Esophagus muscularis mucosa (tissue), 4 donors: ENCODE measurements at regions not wholly inside any gene's neighbourhood (a gene's known extent, or its start where the extent isn't known, plus 50 kb on each side); places are given as distances from the start of the nearest gene placed in this dataset.

Source experiments
- DNase-seq: peaks from one replicate; pipeline ENCODE4 v3.0.0-alpha.2; 2017; ENCODE audit errors: extremely low spot score
- H3K27ac ChIP-seq, 4 donors: fragments of 200-600 bp; sonication (generic); replicated peaks in 1 of 4; 1 replicate in 3 of 4; 2 replicates in 1 of 4; pipeline ENCODE4 v1.5.1; 2016 to 2019; ENCODE audit warnings: mild to moderate bottlenecking in 1 of 4
- H3K27me3 ChIP-seq, 4 donors: fragments of 200-600 bp; sonication (generic); one replicate each; pipeline versions ENCODE4 v1.5.1 to v1.6.0; 2016 to 2019
- H3K36me3 ChIP-seq, 4 donors: fragments of 200-600 bp; sonication (generic); one replicate each; pipeline ENCODE4 v1.5.1; 2016 to 2019
- H3K4me1 ChIP-seq, 4 donors: fragments of 200-600 bp; sonication (generic); one replicate each; pipeline ENCODE4 v1.5.1; 2016 to 2019
- H3K4me3 ChIP-seq, 4 donors: fragments of 200-600 bp; sonication (generic); 1 replicate in 2 of 4; 2 replicates in 2 of 4; pipeline ENCODE4 v1.5.1; 2016 to 2019; ENCODE audit warnings: mild to moderate bottlenecking in 4 of 4, moderate library complexity in 1 of 4
- H3K9me3 ChIP-seq, 4 donors: fragments of 200-600 bp; sonication (generic); 1 replicate in 3 of 4; 2 replicates in 1 of 4; pipeline ENCODE4 v1.5.1; 2016 to 2019
- CTCF ChIP-seq, 3 experiments: fragments of 200-600 bp in 2 of 3; fragments of 450-650 bp in 1 of 3; sonication (generic) in 2 of 3; IDR thresholded peaks; one replicate each; pipeline ENCODE4 v1.5.1; 2017 to 2019; ENCODE audit warnings: antibody characterized with exemption in 3 of 3, mild to moderate bottlenecking in 2 of 3, moderate library complexity in 1 of 3
- EP300 ChIP-seq: sonication (generic); formaldehyde crosslinking; IDR thresholded peaks from one replicate; pipeline ENCODE4 v1.6.1; 2017; ENCODE audit warnings: antibody characterized with exemption
- POLR2A ChIP-seq: fragments of 450-650 bp; IDR thresholded peaks from one replicate; pipeline ENCODE4 v1.6.1; 2017; ENCODE audit warnings: antibody characterized with exemption, moderate library complexity, mild to moderate bottlenecking, low read depth
- POLR2AphosphoS5 ChIP-seq, 2 donors: sonication (generic); formaldehyde crosslinking; IDR thresholded peaks; one replicate each; pipeline ENCODE4 v1.6.1; 2017; ENCODE audit warnings: antibody characterized with exemption in 2 of 2
- WGBS: methylation state at CpG from one replicate; pipeline ENCODE4 v1.1.5; 2018; 5-methylcytosine and 5-hydroxymethylcytosine counted together
- intact Hi-C: fragments of 100-400 bp; cut with DNase I; formaldehyde crosslinking; loops from one replicate; pipeline ENCODE4 v1.15.1; 2023

- Histone ChIP-seq H3K27me3 (no peaks in the 10 kb centered on the region), H3K27ac (no peak overlapping the region), H3K9me3 (no peaks in the 10 kb centered on the region), H3K4me1 (no peaks in the 10 kb centered on the region), H3K36me3 (no peaks in the 10 kb centered on the region), H3K4me3 (no peak overlapping the region)
- intact Hi-C loops: no loop called here
- TF ChIP-seq POLR2A (no peak), POLR2AphosphoS5 (IDR thresholded peaks at IDR 0.05) (no peak), CTCF (IDR thresholded peaks at IDR 0.05) (no peak), EP300 (no peak)
- no peak for DNase-seq
Measured at GRCh38 chr4:133440404-133440803, 291.3 kb downstream of the PCDH10 start.

GRCh38 chr4:133439830-133440229 lies 290.7 kb downstream of the PCDH10 start:
- no peaks in the 10 kb centered on the region for H3K4me1 ChIP-seq
- H3K36me3 ChIP-seq: no peaks in the 10 kb centered on the region
- no peak overlapping the region for H3K27ac ChIP-seq
- TF ChIP-seq CTCF (IDR thresholded peaks at IDR 0.05) (no peak), POLR2A (no peak), EP300 (no peak), POLR2AphosphoS5 (IDR thresholded peaks at IDR 0.05) (no peak)
- 89% methylated on average over 2 of the region's 2 CpGs for WGBS
- intact Hi-C loops: no loop called here
- no peaks in the 10 kb centered on the region for H3K9me3 ChIP-seq
- H3K4me3 ChIP-seq: no peak overlapping the region
- no peak for DNase-seq
- H3K27me3 ChIP-seq: no peaks in the 10 kb centered on the region

GRCh38 chr4:133424605-133425004 lies 275.5 kb downstream of the PCDH10 start:
- no peaks in the 10 kb centered on the region for H3K27me3 ChIP-seq
- no peaks in the 10 kb centered on the region for H3K36me3 ChIP-seq
- intact Hi-C loops: no loop called here
- H3K4me3 ChIP-seq: no peak overlapping the region
- no peak for DNase-seq
- WGBS: 47% methylated on average over 4 of the region's 4 CpGs
- TF ChIP-seq EP300 (no peak), POLR2A (no peak), POLR2AphosphoS5 (IDR thresholded peaks at IDR 0.05) (no peak), CTCF (IDR thresholded peaks at IDR 0.05) (no peak)
- H3K9me3 ChIP-seq: no peaks in the 10 kb centered on the region
- no peak overlapping the region for H3K27ac ChIP-seq
- no peaks in the 10 kb centered on the region for H3K4me1 ChIP-seq

GRCh38 chr4:133403913-133404312 lies 254.8 kb downstream of the PCDH10 start:
- H3K36me3 ChIP-seq: no peaks in the 10 kb centered on the region
- no peak for TF ChIP-seq CTCF (IDR thresholded peaks at IDR 0.05)
- TF ChIP-seq EP300: no peak
- TF ChIP-seq POLR2AphosphoS5 (IDR thresholded peaks at IDR 0.05): no peak
- no peak for TF ChIP-seq POLR2A
- DNase-seq: no peak
- intact Hi-C loops: no loop called here
- H3K4me3 ChIP-seq: no peak overlapping the region
- H3K9me3 ChIP-seq: no peaks in the 10 kb centered on the region
- H3K27me3 ChIP-seq: no peaks in the 10 kb centered on the region
- WGBS: 56% methylated on average over 2 of the region's 2 CpGs
- no peaks in the 10 kb centered on the region for H3K4me1 ChIP-seq
- no peak overlapping the region for H3K27ac ChIP-seq

GRCh38 chr4:133402616-133403015 lies 253.5 kb downstream of the PCDH10 start:
- intact Hi-C loops: no loop called here
- no peak overlapping the region for H3K27ac ChIP-seq
- 88% methylated on average over 1 of the region's 1 CpG for WGBS
- no peaks in the 10 kb centered on the region for H3K9me3 ChIP-seq
- no peaks in the 10 kb centered on the region for H3K36me3 ChIP-seq
- H3K4me3 ChIP-seq: no peak overlapping the region
- no peaks in the 10 kb centered on the region for H3K27me3 ChIP-seq
- no peaks in the 10 kb centered on the region for H3K4me1 ChIP-seq
- TF ChIP-seq POLR2AphosphoS5 (IDR thresholded peaks at IDR 0.05) (no peak), POLR2A (no peak)
- DNase-seq: no peak
